HL-60 (cell line): ENCODE measurements at regions not wholly inside any gene's neighbourhood (a gene's known extent, or its start where the extent isn't known, plus 50 kb on each side); places are given as distances from the start of the nearest gene placed in this dataset.

ENCODE experiments used
- REST ChIP-seq: IDR thresholded peaks from 2 replicates; pipeline ENCODE4 v1.6.1; 2012; ENCODE audit warnings: low read depth; ENCODE audit not compliant: insufficient replicate concordance
- SPI1 ChIP-seq: IDR thresholded peaks from 2 replicates; pipeline ENCODE4 v1.6.1; 2012; ENCODE audit warnings: low read depth, mild to moderate bottlenecking, borderline replicate concordance

- no peak for TF ChIP-seq REST
- no peak for TF ChIP-seq SPI1
These were observed 239.0 kb downstream of the NEBL start for GRCh38 chr10:20658158-20658557.
